GM13976 (cell line): ENCODE measurements at regions not wholly inside any gene's neighbourhood (a gene's known extent, or its start where the extent isn't known, plus 50 kb on each side); places are given as distances from the start of the nearest gene placed in this dataset.

Experiments used
- DNase-seq: peaks from one replicate; pipeline ENCODE4 v3.0.0; 2012; ENCODE audit warnings: low spot score
- in situ Hi-C: fragments of 300-500 bp; cut with MboI; formaldehyde crosslinking; loops from one replicate; pipeline ENCODE4 v1.12.0; 2022; ENCODE audit warnings: low sequenced_read_pairs, mixed read lengths, inconsistent platforms; ENCODE audit not compliant: unreplicated experiment
- TF ChIP-seq, protein P1 (sequence below): IDR thresholded peaks from 2 replicates; pipeline ENCODE4 v1.5.1; 2012; ENCODE audit warnings: borderline replicate concordance, mild to moderate bottlenecking; ENCODE audit not compliant: insufficient read depth; ENCODE audit errors: extremely low read depth, missing control alignments, control extremely low read depth

DNA sequence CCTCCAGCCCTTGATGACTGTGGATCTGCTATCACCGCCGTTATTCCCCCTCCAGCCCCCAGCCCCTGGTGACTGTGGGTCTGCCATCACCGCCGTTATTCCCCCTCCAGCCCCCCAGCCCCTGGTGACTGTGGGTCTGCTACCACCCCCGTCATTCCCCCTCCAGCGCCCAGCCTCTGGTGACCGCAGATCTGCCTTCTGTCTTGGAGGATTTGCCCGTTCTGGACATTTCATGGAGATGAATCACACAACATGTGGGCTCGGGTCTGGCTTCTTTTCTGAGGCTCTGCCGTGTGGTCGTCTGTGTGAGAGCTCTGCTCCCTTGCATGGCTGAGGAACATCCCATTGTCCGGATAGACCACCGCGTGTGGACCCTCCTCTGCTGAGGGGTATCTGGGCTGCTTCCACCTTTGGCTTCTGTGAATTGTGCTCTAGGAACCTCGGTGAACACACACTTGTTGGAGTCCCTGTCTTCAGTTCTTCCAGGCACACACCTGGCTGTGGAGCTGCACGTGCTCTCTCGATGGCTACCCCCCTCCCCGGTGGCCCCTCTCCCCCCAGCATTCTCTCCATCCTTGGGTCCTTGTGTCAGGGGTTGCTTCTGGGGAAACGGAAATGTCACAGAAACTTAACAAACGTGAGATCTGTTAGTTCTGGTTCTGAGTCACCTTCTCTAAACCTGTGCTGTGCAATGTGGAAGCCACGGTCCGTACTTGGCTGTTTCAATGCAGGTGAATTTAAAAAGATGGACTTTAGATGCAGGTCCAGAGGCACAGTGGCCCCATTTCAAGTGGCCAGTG lies 105.3 kb upstream of the COL5A1 start:
- in situ Hi-C loops: no loop called here
- DNase-seq: no peak
- TF ChIP-seq, protein P1, sequence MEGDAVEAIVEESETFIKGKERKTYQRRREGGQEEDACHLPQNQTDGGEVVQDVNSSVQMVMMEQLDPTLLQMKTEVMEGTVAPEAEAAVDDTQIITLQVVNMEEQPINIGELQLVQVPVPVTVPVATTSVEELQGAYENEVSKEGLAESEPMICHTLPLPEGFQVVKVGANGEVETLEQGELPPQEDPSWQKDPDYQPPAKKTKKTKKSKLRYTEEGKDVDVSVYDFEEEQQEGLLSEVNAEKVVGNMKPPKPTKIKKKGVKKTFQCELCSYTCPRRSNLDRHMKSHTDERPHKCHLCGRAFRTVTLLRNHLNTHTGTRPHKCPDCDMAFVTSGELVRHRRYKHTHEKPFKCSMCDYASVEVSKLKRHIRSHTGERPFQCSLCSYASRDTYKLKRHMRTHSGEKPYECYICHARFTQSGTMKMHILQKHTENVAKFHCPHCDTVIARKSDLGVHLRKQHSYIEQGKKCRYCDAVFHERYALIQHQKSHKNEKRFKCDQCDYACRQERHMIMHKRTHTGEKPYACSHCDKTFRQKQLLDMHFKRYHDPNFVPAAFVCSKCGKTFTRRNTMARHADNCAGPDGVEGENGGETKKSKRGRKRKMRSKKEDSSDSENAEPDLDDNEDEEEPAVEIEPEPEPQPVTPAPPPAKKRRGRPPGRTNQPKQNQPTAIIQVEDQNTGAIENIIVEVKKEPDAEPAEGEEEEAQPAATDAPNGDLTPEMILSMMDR: no peak

DNA sequence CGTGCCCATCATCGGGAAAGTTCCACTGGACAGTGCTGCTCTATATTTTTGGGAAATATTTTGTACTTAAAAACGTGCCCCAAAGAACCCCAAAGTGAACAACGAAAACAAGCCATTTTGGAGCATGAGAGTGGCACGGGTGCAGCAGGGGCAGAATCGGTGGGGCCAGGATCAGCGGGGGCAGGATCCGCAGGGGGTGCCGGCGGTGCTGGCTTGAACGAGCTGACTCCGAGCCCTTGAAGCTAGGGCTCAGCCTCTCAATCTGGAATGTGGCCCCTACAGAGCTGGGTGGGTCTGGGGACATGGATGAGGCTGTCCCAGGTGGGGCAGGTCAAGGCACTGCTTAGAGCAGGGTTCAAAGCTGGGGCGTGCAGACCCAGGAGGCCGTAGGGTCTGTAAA lies 104.7 kb upstream of the COL5A1 start:
- no peak for DNase-seq
- in situ Hi-C loops: no loop called here
- TF ChIP-seq, protein P1: no peak

DNA sequence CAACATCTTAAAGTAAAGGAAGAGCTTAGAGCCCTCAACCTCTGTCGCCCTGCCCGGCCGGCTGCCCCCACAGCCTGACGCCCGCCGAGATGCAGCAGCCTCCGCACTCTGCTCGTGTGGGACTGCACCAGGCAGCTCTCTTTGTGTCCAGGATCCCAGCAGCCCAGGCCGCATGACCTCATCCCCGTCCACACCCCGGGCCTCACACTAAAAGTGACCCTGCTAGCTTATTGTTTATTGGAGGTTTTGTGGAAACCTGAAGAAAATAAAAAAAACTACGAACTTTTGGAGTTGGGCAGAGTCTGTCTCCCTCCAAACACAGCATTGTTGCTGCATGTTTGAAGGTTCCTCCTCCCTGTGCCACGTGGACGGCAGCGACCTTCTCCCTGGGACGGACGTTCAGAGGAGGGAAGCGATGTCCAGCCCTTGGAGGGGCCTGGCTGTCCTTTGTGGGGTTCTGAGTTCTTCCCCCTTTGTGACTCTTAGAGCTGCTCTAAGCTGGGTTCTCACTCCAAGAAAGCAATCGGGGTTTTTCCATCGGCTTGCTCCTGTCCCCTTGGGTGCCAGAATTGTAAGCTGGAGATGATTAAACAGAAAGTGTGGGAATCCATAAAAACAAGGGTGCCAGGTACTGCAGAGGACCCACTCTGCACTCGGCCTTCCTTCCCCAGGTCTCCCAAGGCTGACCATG lies 103.5 kb upstream of the COL5A1 start:
- TF ChIP-seq, protein P1: no peak
- DNase-seq: no peak
- in situ Hi-C loops: no loop called here

DNA sequence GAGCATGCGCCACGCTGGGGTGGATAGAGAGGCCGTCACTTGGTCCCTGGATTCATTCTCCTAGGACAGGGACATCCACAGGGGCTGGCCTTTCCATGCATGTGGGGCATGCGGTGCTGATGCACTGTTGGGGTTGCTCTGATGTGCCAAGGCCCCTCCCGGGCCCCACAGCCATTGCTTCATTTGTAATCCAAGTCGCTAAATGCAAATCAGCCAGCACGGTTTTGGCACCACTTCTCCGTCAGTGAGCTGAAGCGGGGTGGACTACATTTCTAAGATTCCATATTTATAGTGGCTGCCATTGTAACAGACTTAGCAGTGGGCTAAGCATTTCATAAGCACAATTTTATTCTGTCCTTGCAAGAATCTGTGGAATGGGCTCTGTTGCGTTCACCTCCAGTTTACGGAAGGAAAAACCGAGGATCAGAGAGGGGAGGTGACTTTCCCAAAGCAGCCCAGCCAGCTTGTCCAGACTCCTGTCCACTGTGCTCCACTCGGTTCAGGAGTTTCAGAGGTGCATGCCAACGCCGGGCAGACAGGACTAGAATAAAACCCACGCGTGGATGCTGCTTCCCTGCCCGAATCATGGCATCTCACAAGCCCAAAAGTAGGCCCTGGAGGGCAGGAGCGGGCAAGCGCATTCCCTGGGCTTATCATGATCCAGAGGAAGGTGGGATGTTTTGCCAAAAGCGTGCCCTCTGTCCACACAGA lies 102.6 kb upstream of the COL5A1 start:
- DNase-seq: no peak
- in situ Hi-C loops: no loop called here
- TF ChIP-seq, protein P1: no peak

DNA sequence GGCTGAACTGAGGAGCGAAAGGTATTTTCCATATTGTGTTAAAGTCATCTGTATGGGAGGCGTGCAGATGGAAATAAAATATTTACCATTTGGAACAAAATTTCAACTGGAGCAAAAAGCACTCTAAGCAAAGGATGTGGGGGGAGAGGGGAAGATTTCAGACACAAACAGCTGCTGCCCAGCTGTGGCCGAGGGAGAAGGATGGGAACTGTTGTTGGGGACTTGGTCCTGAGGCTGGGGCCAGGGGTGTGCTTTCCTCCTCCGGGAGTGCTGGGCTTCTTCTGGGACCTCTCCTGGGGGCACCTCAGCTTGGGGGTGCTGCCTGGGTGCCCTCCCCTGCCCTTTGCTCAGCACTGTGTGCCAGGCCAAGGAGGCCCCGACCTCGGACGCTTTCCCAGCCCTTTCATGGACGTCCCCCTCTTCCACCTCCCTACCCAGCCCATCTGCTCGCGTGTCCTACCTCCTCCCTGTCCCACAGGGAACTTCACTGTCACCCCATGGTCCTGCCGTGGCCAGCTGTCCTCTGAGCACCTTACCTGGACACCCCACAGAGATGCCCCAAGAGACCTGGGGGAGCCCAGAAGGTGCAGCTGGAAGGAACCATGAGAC lies 101.9 kb upstream of the COL5A1 start:
- no peak for DNase-seq
- TF ChIP-seq, protein P1: no peak
- in situ Hi-C loops: no loop called here

DNA sequence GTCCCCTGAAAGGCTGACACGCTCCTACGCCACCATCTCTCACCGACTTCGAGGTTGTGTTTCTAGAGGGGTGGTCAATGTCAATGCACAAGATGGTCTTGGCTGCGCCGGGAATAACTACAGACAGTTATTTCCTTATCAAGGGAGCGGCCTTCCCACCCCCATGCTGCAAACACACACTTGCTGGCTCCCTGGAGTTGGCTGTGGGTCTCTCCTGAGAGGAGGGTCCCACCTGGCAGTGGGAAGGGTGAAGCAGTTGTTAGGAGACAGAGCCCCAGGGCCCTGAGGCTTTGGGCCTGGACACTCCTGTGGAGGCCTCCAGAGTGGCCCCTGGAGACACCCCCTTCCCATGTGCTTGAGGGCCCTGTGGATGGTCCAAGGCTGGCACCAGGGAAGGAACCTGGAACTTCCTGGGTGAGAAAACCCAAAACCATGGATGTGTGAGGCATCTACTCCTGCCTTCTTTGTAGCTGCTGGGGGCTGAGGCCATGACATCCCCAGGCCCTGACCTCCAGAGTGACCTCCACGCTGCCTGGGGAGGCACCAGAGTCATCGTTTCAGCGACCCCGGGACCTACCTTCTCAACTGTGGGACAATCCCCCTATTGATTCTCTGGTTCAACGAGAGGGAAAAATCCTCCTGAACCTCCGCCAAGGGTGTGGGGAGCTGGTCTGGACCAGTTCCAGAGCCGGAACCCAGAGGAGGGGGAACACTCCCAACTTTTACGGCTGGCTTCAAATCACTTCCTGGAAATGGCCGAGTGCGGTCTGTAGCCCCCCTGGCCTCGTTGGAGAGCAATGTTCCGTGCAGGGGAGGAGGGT lies 101.1 kb upstream of the COL5A1 start:
- in situ Hi-C loops: no loop called here
- TF ChIP-seq, protein P1: no peak
- DNase-seq: no peak
